K562 (cell line): ENCODE measurements at regions not wholly inside any gene's neighbourhood (a gene's known extent, or its start where the extent isn't known, plus 50 kb on each side); places are given as distances from the start of the nearest gene placed in this dataset.
A peak's percentile ranks its signal among the peaks of the same experiment; 100 is the strongest.

Experiments used
- CBFA2T2 ChIP-seq: fragments of 450-650 bp; conservative IDR thresholded peaks from 2 replicates; pipeline ENCODE4 v1.6.1; 2017; ENCODE audit warnings: mild to moderate bottlenecking
- CCNT2 ChIP-seq: IDR thresholded peaks from 2 replicates; pipeline ENCODE4 v1.6.1; 2011; ENCODE audit warnings: borderline replicate concordance, low read depth, mild to moderate bottlenecking, moderate library complexity, mixed read lengths, low read length; ENCODE audit not compliant: insufficient read length; ENCODE audit errors: extremely low read depth
- FOSL1 ChIP-seq: fragments of 200-800 bp; sonication (Bioruptor generic); conservative IDR thresholded peaks from 2 replicates; pipeline ENCODE4 v1.6.1; 2016; ENCODE audit warnings: missing genetic modification characterization, missing compliant biosample characterization
- FOXM1 ChIP-seq, 2 experiments: fragments of 450-650 bp in 1 of 2; sonication (generic) in 1 of 2; formaldehyde crosslinking in 1 of 2; IDR thresholded peaks; 2 replicates each; pipeline versions ENCODE4 v1.6.1 to v1.9.0; 2017 to 2022; ENCODE audit warnings: low read depth in 2 of 2, mild to moderate bottlenecking in 2 of 2, missing genetic modification reagents in 1 of 2, moderate library complexity in 1 of 2
- KLF16 ChIP-seq: IDR thresholded peaks from 2 replicates; pipeline ENCODE4 v1.6.1; 2016; ENCODE audit warnings: antibody characterized with exemption
- NFIC ChIP-seq: fragments of 450-650 bp; IDR thresholded peaks from 2 replicates; pipeline ENCODE4 v1.6.1; 2017; ENCODE audit warnings: mild to moderate bottlenecking, inconsistent platforms
- POLR2AphosphoS5 ChIP-seq: IDR thresholded peaks from 2 replicates; pipeline ENCODE4 v1.6.1; 2011; ENCODE audit warnings: mild to moderate bottlenecking, low read depth, low read length, moderate library complexity; ENCODE audit not compliant: control insufficient read depth, insufficient read depth
- SMARCE1 ChIP-seq: fragments of 450-650 bp; IDR thresholded peaks from 2 replicates; pipeline ENCODE4 v1.7.1; 2016; ENCODE audit warnings: mild to moderate bottlenecking
- SOX6 ChIP-seq: fragments of 450-650 bp; IDR thresholded peaks from 2 replicates; pipeline ENCODE4 v1.6.1; 2014; ENCODE audit warnings: mild to moderate bottlenecking
- TAF7 ChIP-seq: fragments of 450-650 bp; IDR thresholded peaks from 2 replicates; pipeline ENCODE4 v1.6.1; 2016; ENCODE audit warnings: missing genetic modification characterization, missing compliant biosample characterization
- TBL1XR1 ChIP-seq, 2 experiments: IDR thresholded peaks; 2 replicates each; pipeline ENCODE4 v1.6.1; 2012; ENCODE audit warnings: improper control_type of control experiment in 2 of 2, low read length in 2 of 2, mild to moderate bottlenecking in 1 of 2
- TCF3 ChIP-seq: sonication (generic); formaldehyde crosslinking; IDR thresholded peaks from 2 replicates; pipeline ENCODE4 v1.4.0; 2020; ENCODE audit warnings: mild to moderate bottlenecking, missing genetic modification reagents
- TRIM24 ChIP-seq, 2 experiments: fragments of 450-650 bp; IDR thresholded peaks; 2 replicates each; pipeline ENCODE4 v1.6.1; 2016
- ZNF184 ChIP-seq: sonication (generic); formaldehyde crosslinking; IDR thresholded peaks from 2 replicates; pipeline ENCODE4 v1.5.0; 2020; ENCODE audit warnings: missing genetic modification reagents
- ZNF311 ChIP-seq: fragments of 250-450 bp; sonication (Bioruptor Pico); IDR thresholded peaks from 2 replicates; pipeline ENCODE4 v1.4.0; 2020; ENCODE audit warnings: mild to moderate bottlenecking, moderate library complexity
- ZNF561 ChIP-seq: fragments of 450-650 bp; formaldehyde crosslinking; conservative IDR thresholded peaks from 2 replicates; pipeline ENCODE4 v1.4.0; 2020; ENCODE audit warnings: mild to moderate bottlenecking, moderate library complexity
- ZNF764 ChIP-seq: fragments of 250-450 bp; sonication (Bioruptor Pico); IDR thresholded peaks from 2 replicates; pipeline ENCODE4 v1.4.0; 2020; ENCODE audit warnings: low read depth, mild to moderate bottlenecking, moderate library complexity
- TF ChIP-seq, protein P1 (sequence below): sonication (generic); formaldehyde crosslinking; IDR thresholded peaks from 2 replicates; pipeline ENCODE4 v1.8.0; 2022; ENCODE audit warnings: mild to moderate bottlenecking, missing genetic modification reagents
- TF ChIP-seq, protein P2 (sequence below): IDR thresholded peaks from 2 replicates; pipeline ENCODE4 v1.6.1; 2016; ENCODE audit warnings: missing genetic modification characterization, missing compliant biosample characterization
- TF ChIP-seq, protein P3 (sequence below): fragments of 450-650 bp; conservative IDR thresholded peaks from 2 replicates; pipeline ENCODE4 v1.6.1; 2016; ENCODE audit warnings: missing genetic modification characterization, low read depth, mild to moderate bottlenecking, control low read depth, missing compliant biosample characterization
- TF ChIP-seq, protein P4 (sequence below): sonication (generic); formaldehyde crosslinking; IDR thresholded peaks from 2 replicates; pipeline ENCODE4 v1.8.1; 2023; ENCODE audit warnings: mild to moderate bottlenecking, missing genetic modification reagents

DNA sequence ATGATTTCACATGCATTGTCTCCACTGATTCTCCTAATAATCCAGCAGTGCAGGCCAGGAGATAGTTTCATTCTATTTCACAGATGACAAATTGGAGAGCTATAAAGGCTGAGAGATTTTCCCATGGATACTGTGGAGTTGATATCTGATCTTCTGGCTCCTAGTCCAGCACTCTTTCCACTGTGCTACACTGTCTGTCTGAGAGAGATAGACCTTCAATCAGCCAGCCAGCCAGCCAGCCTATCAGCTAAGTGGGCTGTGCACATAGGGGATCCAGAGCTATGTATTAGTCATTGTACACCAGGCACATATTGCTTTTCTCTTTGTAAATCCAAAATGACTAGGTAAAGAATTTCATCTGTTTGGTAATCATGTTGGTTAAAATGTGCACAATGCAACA is 91.8 kb upstream of the ATP2B1 start (continued):
- TF ChIP-seq, protein P1, sequence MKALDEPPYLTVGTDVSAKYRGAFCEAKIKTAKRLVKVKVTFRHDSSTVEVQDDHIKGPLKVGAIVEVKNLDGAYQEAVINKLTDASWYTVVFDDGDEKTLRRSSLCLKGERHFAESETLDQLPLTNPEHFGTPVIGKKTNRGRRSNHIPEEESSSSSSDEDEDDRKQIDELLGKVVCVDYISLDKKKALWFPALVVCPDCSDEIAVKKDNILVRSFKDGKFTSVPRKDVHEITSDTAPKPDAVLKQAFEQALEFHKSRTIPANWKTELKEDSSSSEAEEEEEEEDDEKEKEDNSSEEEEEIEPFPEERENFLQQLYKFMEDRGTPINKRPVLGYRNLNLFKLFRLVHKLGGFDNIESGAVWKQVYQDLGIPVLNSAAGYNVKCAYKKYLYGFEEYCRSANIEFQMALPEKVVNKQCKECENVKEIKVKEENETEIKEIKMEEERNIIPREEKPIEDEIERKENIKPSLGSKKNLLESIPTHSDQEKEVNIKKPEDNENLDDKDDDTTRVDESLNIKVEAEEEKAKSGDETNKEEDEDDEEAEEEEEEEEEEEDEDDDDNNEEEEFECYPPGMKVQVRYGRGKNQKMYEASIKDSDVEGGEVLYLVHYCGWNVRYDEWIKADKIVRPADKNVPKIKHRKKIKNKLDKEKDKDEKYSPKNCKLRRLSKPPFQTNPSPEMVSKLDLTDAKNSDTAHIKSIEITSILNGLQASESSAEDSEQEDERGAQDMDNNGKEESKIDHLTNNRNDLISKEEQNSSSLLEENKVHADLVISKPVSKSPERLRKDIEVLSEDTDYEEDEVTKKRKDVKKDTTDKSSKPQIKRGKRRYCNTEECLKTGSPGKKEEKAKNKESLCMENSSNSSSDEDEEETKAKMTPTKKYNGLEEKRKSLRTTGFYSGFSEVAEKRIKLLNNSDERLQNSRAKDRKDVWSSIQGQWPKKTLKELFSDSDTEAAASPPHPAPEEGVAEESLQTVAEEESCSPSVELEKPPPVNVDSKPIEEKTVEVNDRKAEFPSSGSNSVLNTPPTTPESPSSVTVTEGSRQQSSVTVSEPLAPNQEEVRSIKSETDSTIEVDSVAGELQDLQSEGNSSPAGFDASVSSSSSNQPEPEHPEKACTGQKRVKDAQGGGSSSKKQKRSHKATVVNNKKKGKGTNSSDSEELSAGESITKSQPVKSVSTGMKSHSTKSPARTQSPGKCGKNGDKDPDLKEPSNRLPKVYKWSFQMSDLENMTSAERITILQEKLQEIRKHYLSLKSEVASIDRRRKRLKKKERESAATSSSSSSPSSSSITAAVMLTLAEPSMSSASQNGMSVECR (CRISPR knock-in tag), result no peak
- TF ChIP-seq SOX6 (peak; percentile 40; the same call in 1 of the 2 replicates), NFIC (peak; percentile 48), CCNT2 (peak; percentile 31), ZNF561 (no peak), TBL1XR1 (IDR thresholded peaks at IDR 0.05; ENCODE audit: low read length in 2 of 2) (0 out of 4 replicates have a peak, but pooled peaks of 1 of the 2 experiments have one; percentile 14), ZNF764 (CRISPR knock-in tag) (no peak), TRIM24 (IDR thresholded peaks at IDR 0.05) (peak in 1 of 2 experiments; percentile 56; a peak in 1 of 4 replicates), TAF7 (tag) (no peak), SMARCE1 (peak; percentile 66), TCF3 (CRISPR knock-in tag) (peak; percentile 72), ZNF311 (CRISPR knock-in tag) (no peak), FOXM1 (IDR thresholded peaks at IDR 0.05; ENCODE audit: low read depth) (0 out of 2 replicates have a peak, but pooled peaks have one; percentile 17), FOXM1 (CRISPR knock-in tag; IDR thresholded peaks at IDR 0.05; ENCODE audit: low read depth) (no peak), POLR2AphosphoS5 (peak; percentile 74), ZNF184 (CRISPR knock-in tag) (no peak), CBFA2T2 (peak; percentile 79), KLF16 (peak; percentile 60; the same call in 1 of the 2 replicates), FOSL1 (peak; percentile 70)
- TF ChIP-seq, protein P2, sequence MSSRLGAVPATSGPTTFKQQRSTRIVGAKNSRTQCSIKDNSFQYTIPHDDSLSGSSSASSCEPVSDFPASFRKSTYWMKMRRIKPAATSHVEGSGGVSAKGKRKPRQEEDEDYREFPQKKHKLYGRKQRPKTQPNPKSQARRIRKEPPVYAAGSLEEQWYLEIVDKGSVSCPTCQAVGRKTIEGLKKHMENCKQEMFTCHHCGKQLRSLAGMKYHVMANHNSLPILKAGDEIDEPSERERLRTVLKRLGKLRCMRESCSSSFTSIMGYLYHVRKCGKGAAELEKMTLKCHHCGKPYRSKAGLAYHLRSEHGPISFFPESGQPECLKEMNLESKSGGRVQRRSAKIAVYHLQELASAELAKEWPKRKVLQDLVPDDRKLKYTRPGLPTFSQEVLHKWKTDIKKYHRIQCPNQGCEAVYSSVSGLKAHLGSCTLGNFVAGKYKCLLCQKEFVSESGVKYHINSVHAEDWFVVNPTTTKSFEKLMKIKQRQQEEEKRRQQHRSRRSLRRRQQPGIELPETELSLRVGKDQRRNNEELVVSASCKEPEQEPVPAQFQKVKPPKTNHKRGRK, result no peak
- TF ChIP-seq, protein P3, sequence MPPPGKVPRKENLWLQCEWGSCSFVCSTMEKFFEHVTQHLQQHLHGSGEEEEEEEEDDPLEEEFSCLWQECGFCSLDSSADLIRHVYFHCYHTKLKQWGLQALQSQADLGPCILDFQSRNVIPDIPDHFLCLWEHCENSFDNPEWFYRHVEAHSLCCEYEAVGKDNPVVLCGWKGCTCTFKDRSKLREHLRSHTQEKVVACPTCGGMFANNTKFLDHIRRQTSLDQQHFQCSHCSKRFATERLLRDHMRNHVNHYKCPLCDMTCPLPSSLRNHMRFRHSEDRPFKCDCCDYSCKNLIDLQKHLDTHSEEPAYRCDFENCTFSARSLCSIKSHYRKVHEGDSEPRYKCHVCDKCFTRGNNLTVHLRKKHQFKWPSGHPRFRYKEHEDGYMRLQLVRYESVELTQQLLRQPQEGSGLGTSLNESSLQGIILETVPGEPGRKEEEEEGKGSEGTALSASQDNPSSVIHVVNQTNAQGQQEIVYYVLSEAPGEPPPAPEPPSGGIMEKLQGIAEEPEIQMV (tag), result no peak
- TF ChIP-seq, protein P4, sequence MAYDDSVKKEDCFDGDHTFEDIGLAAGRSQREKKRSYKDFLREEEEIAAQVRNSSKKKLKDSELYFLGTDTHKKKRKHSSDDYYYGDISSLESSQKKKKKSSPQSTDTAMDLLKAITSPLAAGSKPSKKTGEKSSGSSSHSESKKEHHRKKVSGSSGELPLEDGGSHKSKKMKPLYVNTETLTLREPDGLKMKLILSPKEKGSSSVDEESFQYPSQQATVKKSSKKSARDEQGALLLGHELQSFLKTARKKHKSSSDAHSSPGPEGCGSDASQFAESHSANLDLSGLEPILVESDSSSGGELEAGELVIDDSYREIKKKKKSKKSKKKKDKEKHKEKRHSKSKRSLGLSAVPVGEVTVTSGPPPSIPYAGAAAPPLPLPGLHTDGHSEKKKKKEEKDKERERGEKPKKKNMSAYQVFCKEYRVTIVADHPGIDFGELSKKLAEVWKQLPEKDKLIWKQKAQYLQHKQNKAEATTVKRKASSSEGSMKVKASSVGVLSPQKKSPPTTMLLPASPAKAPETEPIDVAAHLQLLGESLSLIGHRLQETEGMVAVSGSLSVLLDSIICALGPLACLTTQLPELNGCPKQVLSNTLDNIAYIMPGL (CRISPR knock-in tag), result no peak
